ENCODE measurements at regions not wholly inside any gene's neighbourhood (a gene's known extent, or its start where the extent isn't known, plus 50 kb on each side); places are given as distances from the start of the nearest gene placed in this dataset.

DNA sequence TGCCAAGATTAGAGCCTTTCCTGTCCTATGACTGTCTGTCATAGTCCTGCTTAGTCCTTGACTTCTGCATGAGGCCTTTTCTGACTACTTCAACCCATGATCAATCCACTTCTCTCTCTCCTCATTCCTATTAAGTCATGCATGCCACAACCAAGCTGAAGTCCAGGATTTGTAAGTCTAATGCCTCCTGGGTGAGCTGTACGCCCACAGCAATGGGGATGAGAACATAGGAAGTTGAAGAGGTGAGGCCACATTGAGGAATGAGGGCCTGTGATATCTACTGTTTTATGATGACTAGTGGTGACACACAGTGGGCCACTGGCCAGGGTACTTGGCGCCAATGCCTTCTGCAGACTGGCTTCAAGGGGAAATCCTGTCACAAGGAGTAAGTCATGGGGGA lies 994.1 kb upstream of the TMEM132C start:
- no peak for TF ChIP-seq EZH2 (IDR thresholded peaks at IDR 0.05; ENCODE audit: borderline replicate concordance, low read length)
- TF ChIP-seq, protein P1, sequence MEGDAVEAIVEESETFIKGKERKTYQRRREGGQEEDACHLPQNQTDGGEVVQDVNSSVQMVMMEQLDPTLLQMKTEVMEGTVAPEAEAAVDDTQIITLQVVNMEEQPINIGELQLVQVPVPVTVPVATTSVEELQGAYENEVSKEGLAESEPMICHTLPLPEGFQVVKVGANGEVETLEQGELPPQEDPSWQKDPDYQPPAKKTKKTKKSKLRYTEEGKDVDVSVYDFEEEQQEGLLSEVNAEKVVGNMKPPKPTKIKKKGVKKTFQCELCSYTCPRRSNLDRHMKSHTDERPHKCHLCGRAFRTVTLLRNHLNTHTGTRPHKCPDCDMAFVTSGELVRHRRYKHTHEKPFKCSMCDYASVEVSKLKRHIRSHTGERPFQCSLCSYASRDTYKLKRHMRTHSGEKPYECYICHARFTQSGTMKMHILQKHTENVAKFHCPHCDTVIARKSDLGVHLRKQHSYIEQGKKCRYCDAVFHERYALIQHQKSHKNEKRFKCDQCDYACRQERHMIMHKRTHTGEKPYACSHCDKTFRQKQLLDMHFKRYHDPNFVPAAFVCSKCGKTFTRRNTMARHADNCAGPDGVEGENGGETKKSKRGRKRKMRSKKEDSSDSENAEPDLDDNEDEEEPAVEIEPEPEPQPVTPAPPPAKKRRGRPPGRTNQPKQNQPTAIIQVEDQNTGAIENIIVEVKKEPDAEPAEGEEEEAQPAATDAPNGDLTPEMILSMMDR (IDR thresholded peaks at IDR 0.05; ENCODE audit: low read length) = no peak
- H3K27ac ChIP-seq (ENCODE audit: low read depth, low read length, poor library complexity, severe bottlenecking) = no peak overlapping the region

GRCh38 chr12:127273626-127274025 lies 993.3 kb upstream of the TMEM132C start:
- H3K4me3 ChIP-seq (ENCODE audit: low read depth, low read length, poor library complexity, severe bottlenecking) = no peak overlapping the region
- H3K4me2 ChIP-seq (ENCODE audit: low read length) = no peak overlapping the region
- no peak overlapping the region for H2AFZ ChIP-seq (ENCODE audit: low read length)

More for the DNA sequence above, 994.1 kb upstream of the TMEM132C start:
- Histone ChIP-seq H3F3A (ENCODE audit: insufficient read depth, low read length) (no peaks in the 10 kb centered on the region), H3K9me3 (ENCODE audit: low read length) (no peaks in the 10 kb centered on the region), H3K4me2 (ENCODE audit: low read length) (no peak overlapping the region), H3K9me2 (ENCODE audit: low read depth, low read length) (no peaks in the 10 kb centered on the region), H3K27me3 (ENCODE audit: insufficient read depth, low read length) (no peaks in the 10 kb centered on the region), H3K4me3 (ENCODE audit: low read depth, low read length, poor library complexity, severe bottlenecking) (no peak overlapping the region), H3K79me2 (ENCODE audit: insufficient read depth, low read length) (no peaks in the 10 kb centered on the region), H3K4me1 (ENCODE audit: insufficient read depth, low read length, severe bottlenecking) (no peaks in the 10 kb centered on the region), H2AFZ (ENCODE audit: low read length) (no peak overlapping the region), H4K20me1 (ENCODE audit: insufficient read depth, low read length) (no peaks in the 10 kb centered on the region), H3K9ac (ENCODE audit: low read length) (no peak overlapping the region), H3K36me3 (ENCODE audit: insufficient read depth, low read length) (no peaks in the 10 kb centered on the region)

GRCh38 chr12:127275416-127275815 lies 991.6 kb upstream of the TMEM132C start:
- H3F3A ChIP-seq (ENCODE audit: insufficient read depth, low read length) = no peaks in the 10 kb centered on the region
- no peaks in the 10 kb centered on the region for H3K9me3 ChIP-seq (ENCODE audit: low read length)
- H3K4me1 ChIP-seq (ENCODE audit: insufficient read depth, low read length, severe bottlenecking) = no peaks in the 10 kb centered on the region
- no peak overlapping the region for H3K4me2 ChIP-seq (ENCODE audit: low read length)
- no peak overlapping the region for H3K4me3 ChIP-seq (ENCODE audit: low read depth, low read length, poor library complexity, severe bottlenecking)
- no peak overlapping the region for H2AFZ ChIP-seq (ENCODE audit: low read length)
- no peaks in the 10 kb centered on the region for H3K79me2 ChIP-seq (ENCODE audit: insufficient read depth, low read length)
- TF ChIP-seq, protein P1 (IDR thresholded peaks at IDR 0.05; ENCODE audit: low read length) = no peak
- TF ChIP-seq EZH2 (IDR thresholded peaks at IDR 0.05; ENCODE audit: borderline replicate concordance, low read length) = no peak
- no peaks in the 10 kb centered on the region for H3K9me2 ChIP-seq (ENCODE audit: low read depth, low read length)
- H3K27me3 ChIP-seq (ENCODE audit: insufficient read depth, low read length) = no peaks in the 10 kb centered on the region
- no peak overlapping the region for H3K9ac ChIP-seq (ENCODE audit: low read length)
- no peaks in the 10 kb centered on the region for H3K36me3 ChIP-seq (ENCODE audit: insufficient read depth, low read length)
- no peaks in the 10 kb centered on the region for H4K20me1 ChIP-seq (ENCODE audit: insufficient read depth, low read length)
- H3K27ac ChIP-seq (ENCODE audit: low read depth, low read length, poor library complexity, severe bottlenecking) = no peak overlapping the region

More at GRCh38 chr12:127273626-127274025, 993.3 kb upstream of the TMEM132C start:
- no peak for TF ChIP-seq EZH2 (IDR thresholded peaks at IDR 0.05; ENCODE audit: borderline replicate concordance, low read length)
- TF ChIP-seq, protein P1 (IDR thresholded peaks at IDR 0.05; ENCODE audit: low read length) = no peak
- Histone ChIP-seq H3K36me3 (ENCODE audit: insufficient read depth, low read length) (no peaks in the 10 kb centered on the region), H3K9ac (ENCODE audit: low read length) (no peak overlapping the region), H4K20me1 (ENCODE audit: insufficient read depth, low read length) (no peaks in the 10 kb centered on the region), H3K27ac (ENCODE audit: low read depth, low read length, poor library complexity, severe bottlenecking) (no peak overlapping the region), H3F3A (ENCODE audit: insufficient read depth, low read length) (no peaks in the 10 kb centered on the region), H3K9me2 (ENCODE audit: low read depth, low read length) (no peaks in the 10 kb centered on the region), H3K79me2 (ENCODE audit: insufficient read depth, low read length) (no peaks in the 10 kb centered on the region), H3K9me3 (ENCODE audit: low read length) (no peaks in the 10 kb centered on the region), H3K27me3 (ENCODE audit: insufficient read depth, low read length) (no peaks in the 10 kb centered on the region), H3K4me1 (ENCODE audit: insufficient read depth, low read length, severe bottlenecking) (no peaks in the 10 kb centered on the region)
